ENCODE measurements at regions not wholly inside any gene's neighbourhood (a gene's known extent, or its start where the extent isn't known, plus 50 kb on each side); places are given as distances from the start of the nearest gene placed in this dataset.
A peak's percentile ranks its signal among the peaks of the same experiment; 100 is the strongest.
"Not testable (repeated sequence)": the region's sequence is repeated elsewhere in the genome, so short reads cannot be mapped to it uniquely, and the experiment has no call there.

DNA sequence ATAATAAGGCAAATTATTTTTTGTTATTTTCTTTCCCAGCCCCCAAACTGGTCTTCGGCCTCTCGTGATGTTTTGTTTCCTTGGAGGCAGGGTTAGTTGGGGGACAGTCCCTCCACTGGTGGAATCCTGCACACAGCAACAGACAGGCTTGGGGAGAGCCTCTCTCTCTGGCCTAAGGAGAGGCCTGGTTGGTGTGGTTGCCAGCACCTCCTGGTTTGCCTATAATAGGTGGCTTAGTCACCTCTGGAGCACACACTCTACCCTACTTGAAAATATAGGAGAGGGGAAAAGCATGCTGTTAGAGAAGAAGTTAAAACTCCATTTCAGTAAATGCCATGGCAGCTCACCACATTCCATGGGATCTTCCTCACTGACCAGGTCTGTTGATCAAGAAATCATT, 417.2 kb upstream of the MEIS1 start:
- no peak for DNase-seq (ENCODE audit: low read depth)
- in situ Hi-C loops (cut with HindIII; ENCODE audit: low pct_unique_long_range_greater_than_20kb, low sequenced_read_pairs): no loop called here

GRCh38 chr2:66014450-66014849, 420.5 kb upstream of the MEIS1 start:
- in situ Hi-C loops (cut with HindIII; ENCODE audit: low pct_unique_long_range_greater_than_20kb, low sequenced_read_pairs): no loop called here
- no peak for DNase-seq (ENCODE audit: low read depth)

GRCh38 chr2:66013456-66013855, 421.5 kb upstream of the MEIS1 start:
- in situ Hi-C loops (cut with HindIII; ENCODE audit: low pct_unique_long_range_greater_than_20kb, low sequenced_read_pairs): no loop called here
- DNase-seq (ENCODE audit: low read depth): no peak

DNA sequence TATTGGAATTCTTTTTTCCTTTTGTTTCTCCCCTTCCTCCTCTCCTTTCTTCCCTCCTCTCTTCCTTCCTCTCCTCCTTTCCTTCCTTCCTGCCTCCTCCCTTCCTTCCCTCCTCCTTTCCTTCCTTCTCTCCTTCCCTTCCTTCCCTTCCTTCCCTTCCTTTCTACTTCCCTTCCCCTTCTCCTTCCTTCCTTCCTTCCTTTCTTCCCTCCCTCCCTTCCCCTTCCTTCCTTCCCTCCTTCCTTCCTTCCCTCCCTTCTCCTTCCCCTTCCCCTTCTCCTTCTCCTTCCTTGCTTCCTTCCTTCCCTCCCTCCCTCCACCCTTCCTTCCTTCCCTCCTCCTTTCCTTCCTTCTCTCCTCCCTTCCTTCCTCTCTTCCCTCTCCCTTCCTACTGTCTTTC, 431.0 kb upstream of the MEIS1 start:
- in situ Hi-C loops (cut with HindIII; ENCODE audit: low pct_unique_long_range_greater_than_20kb, low sequenced_read_pairs): no loop called here
- DNase-seq (ENCODE audit: low read depth): no peak

DNA sequence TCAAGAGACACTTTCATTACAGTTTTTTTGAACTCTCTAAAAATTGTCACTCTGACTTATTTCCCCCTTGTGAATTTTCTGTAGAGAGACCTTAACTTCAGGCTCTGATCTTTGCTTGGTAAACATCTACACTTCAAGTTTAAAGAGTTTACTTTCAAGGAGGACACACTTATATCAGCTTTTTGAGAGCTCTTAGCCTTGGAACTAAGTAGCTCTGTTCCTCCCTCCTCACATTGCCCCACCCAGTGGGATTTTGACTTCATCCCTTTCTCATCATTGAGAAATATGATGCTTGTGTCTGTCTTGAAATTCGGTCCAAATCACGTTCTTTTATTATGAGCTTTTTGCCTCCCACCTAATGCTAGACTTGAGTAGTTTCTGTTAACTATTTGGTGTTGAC, 433.4 kb upstream of the MEIS1 start:
- in situ Hi-C loops (cut with HindIII; ENCODE audit: low pct_unique_long_range_greater_than_20kb, low sequenced_read_pairs): no loop called here
- no peak for DNase-seq (ENCODE audit: low read depth)

DNA sequence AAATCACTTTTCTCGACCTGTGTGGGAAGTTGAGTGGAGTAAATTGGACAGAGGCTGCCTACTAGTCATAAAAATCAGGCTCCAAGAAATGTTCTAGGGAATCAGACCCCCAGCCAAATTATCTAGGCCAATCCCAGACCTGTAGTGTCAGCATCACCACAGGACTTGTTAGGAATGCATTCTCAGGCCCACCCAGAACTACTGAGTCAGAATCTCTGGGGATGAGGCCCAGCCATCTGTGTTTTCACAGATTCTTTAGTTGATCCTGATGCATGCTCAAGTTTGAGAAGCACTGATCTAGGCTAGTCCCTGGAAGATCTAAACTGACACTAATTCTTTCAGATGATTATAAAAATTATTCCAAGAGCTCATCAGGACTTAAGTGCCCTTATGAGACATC, 434.0 kb upstream of the MEIS1 start:
- in situ Hi-C loops (cut with HindIII; ENCODE audit: low pct_unique_long_range_greater_than_20kb, low sequenced_read_pairs): no loop called here
- DNase-seq (ENCODE audit: low read depth): no peak

GRCh38 chr2:65999796-66000195, 435.1 kb upstream of the MEIS1 start:
- in situ Hi-C loops (cut with HindIII; ENCODE audit: low pct_unique_long_range_greater_than_20kb, low sequenced_read_pairs): no loop called here
- no peak for DNase-seq (ENCODE audit: low read depth)

GRCh38 chr2:65999103-65999502, 435.8 kb upstream of the MEIS1 start:
- in situ Hi-C loops (cut with HindIII; ENCODE audit: low pct_unique_long_range_greater_than_20kb, low sequenced_read_pairs): no loop called here

GRCh38 chr2:65997961-65998360, 437.0 kb upstream of the MEIS1 start:
- in situ Hi-C loops (cut with HindIII; ENCODE audit: low pct_unique_long_range_greater_than_20kb, low sequenced_read_pairs): no loop called here

More at GRCh38 chr2:65999103-65999502, 435.8 kb upstream of the MEIS1 start:
- DNase-seq (ENCODE audit: low read depth): no peak

DNA sequence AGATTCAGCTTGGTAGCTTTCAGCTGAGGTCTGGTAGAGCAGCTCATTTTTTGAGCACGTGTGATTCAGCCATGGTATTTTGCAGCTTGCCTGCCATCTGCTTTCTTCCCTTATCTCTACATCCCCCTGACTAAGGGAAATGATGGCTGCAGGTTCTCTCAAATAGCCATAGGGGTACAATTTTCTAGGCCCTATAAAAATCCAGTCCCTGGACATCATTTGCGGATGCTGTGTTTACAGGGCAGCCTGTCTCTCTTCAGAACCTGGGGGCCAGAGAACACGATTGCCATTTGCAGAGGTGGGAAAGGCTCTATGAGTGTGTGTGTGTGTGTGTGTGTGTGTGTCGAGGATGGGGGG, 442.7 kb upstream of the MEIS1 start:
- in situ Hi-C loops (cut with HindIII; ENCODE audit: low pct_unique_long_range_greater_than_20kb, low sequenced_read_pairs): no loop called here
- DNase-seq (ENCODE audit: low read depth): no peak

More at GRCh38 chr2:65997961-65998360, 437.0 kb upstream of the MEIS1 start:
- no peak for DNase-seq (ENCODE audit: low read depth)

GRCh38 chr2:65991381-65992197, 443.3 kb upstream of the MEIS1 start:
- no peak for DNase-seq (ENCODE audit: low read depth)
- in situ Hi-C loops (cut with HindIII; ENCODE audit: low pct_unique_long_range_greater_than_20kb, low sequenced_read_pairs): no loop called here

DNA sequence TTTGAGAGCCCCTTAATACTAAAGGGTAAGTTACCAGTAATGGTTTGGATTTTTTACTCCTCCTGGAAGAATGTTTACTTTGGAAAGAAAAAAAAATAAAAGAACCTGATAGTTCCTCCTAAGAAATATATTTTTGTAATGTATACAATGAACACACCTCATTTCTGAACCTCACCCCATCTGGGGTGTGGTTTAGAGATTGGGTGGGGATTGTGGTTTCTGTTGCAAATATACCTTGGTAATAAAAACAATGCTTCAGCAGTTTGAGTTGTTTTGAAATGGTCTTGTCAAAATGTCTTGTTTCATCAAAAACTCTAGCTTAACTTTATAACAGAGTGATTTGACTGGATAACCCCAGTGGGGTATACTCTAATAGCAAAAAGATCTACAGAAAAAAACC, 448.9 kb upstream of the MEIS1 start:
- in situ Hi-C loops (cut with HindIII; ENCODE audit: low pct_unique_long_range_greater_than_20kb, low sequenced_read_pairs): no loop called here
- no peak for DNase-seq (ENCODE audit: low read depth)

DNA sequence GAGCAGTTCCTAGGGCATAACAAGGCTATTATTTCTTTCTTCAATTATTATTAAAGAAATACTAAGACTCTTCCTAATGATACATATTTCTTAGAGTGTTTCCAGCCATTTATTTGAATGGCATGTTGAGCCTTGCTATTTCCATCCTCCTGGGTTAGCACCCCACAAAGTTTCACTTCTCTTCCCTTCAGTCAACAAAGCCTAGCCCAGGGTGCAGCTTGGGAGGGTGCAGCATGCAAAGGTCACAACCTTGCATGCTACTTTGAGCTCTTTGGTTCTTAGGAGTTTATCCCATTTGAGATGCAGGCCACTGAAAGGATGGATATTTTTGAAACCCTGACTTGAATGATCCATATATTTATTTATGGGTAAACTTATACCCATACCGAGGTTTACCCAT, 454.4 kb upstream of the MEIS1 start:
- no peak for DNase-seq (ENCODE audit: low read depth)
- in situ Hi-C loops (cut with HindIII; ENCODE audit: low pct_unique_long_range_greater_than_20kb, low sequenced_read_pairs): no loop called here

GRCh38 chr2:65979446-65979845, 455.5 kb upstream of the MEIS1 start:
- in situ Hi-C loops (cut with HindIII; ENCODE audit: low pct_unique_long_range_greater_than_20kb, low sequenced_read_pairs): no loop called here
- no peak for DNase-seq (ENCODE audit: low read depth)

DNA sequence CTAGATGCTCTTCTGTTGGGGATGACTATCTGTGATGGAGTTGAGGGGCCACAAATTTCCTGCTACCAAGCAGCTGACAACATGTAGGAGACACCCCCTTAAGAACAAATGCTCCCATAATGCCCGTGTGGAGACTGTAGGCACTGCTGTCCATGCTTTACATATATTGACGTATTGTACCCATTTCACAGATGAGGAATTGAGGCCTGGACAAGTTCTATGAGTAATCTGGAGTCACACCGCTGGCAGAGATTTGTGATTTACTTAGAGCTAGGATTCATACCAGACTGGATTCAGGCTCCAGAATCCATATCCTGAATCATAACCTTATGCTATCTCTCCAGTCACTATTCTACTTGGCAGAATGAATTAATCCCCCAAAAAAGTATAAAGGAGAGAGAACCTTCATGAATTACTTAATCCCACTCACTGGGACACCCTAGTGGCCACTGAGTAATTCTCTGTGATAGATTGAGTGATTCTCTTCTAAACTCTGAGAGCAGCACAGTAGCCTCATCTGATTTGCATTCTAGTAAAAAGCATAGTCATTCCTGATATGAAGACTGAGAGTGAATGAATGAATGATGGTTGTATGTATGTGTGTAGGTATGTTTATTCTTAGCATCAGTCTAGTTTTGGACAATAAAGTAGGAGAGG, 460.7 kb upstream of the MEIS1 start:
- peak; percentile 4 for DNase-seq (ENCODE audit: low read depth)

DNA sequence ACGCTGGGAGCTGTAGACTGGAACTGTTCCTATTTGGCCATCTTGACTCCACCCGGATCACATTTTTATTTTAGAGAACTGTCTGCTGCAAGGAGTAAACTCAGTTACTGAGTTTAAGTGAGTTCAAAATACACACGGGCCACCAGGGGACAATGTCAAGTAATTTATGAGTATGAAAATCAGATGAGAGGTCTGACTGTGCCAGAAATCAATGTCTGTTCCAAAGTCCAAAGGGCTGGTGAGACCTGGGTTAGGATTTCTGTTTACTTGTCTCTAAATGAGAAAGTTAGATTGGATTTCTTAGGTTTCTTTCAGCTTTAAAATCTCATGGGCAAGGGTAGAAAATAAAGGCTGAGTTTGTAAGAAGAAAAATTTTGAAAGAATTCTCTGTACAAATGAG, 465.8 kb upstream of the MEIS1 start:
- no peak for DNase-seq (ENCODE audit: low read depth)
- in situ Hi-C loops (cut with HindIII; ENCODE audit: low pct_unique_long_range_greater_than_20kb, low sequenced_read_pairs): no loop called here

More for the DNA sequence above, 460.7 kb upstream of the MEIS1 start:
- in situ Hi-C loops (cut with HindIII; ENCODE audit: low pct_unique_long_range_greater_than_20kb, low sequenced_read_pairs): no loop called here

DNA sequence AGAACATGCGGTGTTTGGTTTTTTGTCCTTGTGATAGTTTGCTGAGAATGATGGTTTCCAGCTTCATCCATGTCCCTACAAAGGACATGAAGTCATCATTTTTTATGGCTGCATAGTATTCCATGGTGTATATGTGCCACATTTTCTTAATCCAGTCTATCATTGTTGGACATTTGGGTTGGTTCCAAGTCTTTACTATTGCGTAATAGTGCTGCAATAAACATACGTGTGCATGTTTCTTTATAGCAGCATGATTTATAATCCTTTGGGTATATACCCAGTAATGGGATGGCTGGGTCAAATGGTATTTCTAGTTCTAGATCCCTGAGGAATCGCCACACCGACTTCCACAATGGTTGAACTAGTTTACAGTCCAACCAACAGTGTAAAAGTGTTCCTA, 471.6 kb upstream of the MEIS1 start:
- DNase-seq (ENCODE audit: low read depth); in situ Hi-C loops (cut with HindIII; ENCODE audit: low pct_unique_long_range_greater_than_20kb, low sequenced_read_pairs): not testable (repeated sequence)

- DNase-seq (ENCODE audit: low read depth): no peak
- in situ Hi-C loops (cut with HindIII; ENCODE audit: low pct_unique_long_range_greater_than_20kb, low sequenced_read_pairs): no loop called here
Measured at GRCh38 chr2:65960953-65961352, 474.0 kb upstream of the MEIS1 start.

DNA sequence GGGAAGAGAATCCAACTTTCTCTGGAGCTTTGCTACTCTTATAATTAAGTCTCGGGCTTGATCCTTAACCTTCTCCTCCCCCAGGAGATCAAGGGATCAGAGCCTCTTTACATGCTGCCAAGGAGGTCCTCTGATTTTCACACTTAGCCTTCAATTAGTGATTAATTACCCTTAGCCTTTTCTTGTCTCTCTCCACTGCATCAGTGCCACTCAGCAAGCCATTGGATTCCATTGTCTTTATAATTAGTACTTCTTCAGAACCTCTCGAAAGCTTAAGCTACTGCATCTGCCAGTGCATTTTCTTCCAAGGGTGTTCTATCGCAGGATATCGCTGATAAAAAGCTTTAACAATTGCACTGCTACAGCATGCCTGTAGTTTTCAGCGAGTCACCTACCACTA, 477.0 kb upstream of the MEIS1 start:
- DNase-seq (ENCODE audit: low read depth): no peak
- in situ Hi-C loops (cut with HindIII; ENCODE audit: low pct_unique_long_range_greater_than_20kb, low sequenced_read_pairs): no loop called here

DNA sequence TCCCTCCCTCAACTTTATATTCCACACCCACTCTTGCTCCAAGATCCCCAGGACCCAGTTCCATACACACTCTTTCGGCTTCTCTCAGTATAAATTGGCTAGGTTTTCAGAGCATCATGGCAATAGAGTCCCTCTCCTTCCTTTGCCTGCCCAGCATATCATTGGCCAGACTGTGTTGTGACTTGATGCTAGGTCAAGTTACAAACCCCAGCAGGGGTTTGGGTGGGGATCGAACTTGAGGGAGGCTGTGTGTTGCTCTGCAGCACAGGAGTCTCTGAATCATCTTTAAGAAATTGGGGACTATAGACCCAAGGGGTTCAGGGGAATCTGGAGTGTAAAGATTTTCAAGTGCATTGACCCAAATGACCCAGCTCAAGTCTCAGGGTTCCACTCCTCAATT, 477.5 kb upstream of the MEIS1 start:
- in situ Hi-C loops (cut with HindIII; ENCODE audit: low pct_unique_long_range_greater_than_20kb, low sequenced_read_pairs): no loop called here

More for the DNA sequence above, 477.5 kb upstream of the MEIS1 start:
- DNase-seq (ENCODE audit: low read depth): no peak

Data from Caki2 (cell line).